Stimulated activated CD4-positive, alpha-beta T cell treated with anti-CD3 and anti-CD28 coated beads, Interleukin-15, amount 100 ng/mL, for 48 hours (primary cell): ENCODE measurements at regions not wholly inside any gene's neighbourhood (a gene's known extent, or its start where the extent isn't known, plus 50 kb on each side); places are given as distances from the start of the nearest gene placed in this dataset.
"Not testable (repeated sequence)": the region's sequence is repeated elsewhere in the genome, so short reads cannot be mapped to it uniquely, and the experiment has no call there.

Source experiments
- DNase-seq, 2 donors: peaks; one replicate each; pipeline ENCODE4 v3.0.0-alpha.2; 2020; ENCODE audit warnings: low read depth in 2 of 2

- no peak for DNase-seq
These were observed 194.5 kb upstream of the RGS6 start for GRCh38 chr14:71737760-71738159.

GRCh38 chr14:71739273-71739990 is 192.8 kb upstream of the RGS6 start:
- no peak for DNase-seq

GRCh38 chr14:71741241-71741640 is 191.0 kb upstream of the RGS6 start:
- DNase-seq = no peak

GRCh38 chr14:71742485-71742884 is 189.7 kb upstream of the RGS6 start:
- DNase-seq = no peak

GRCh38 chr14:71745072-71745471 is 187.2 kb upstream of the RGS6 start:
- no peak for DNase-seq

GRCh38 chr14:71748196-71748595 is 184.0 kb upstream of the RGS6 start:
- DNase-seq = no peak

GRCh38 chr14:71749613-71750238 is 182.5 kb upstream of the RGS6 start:
- DNase-seq = no peak

- DNase-seq = no peak
These were observed 181.0 kb upstream of the RGS6 start for GRCh38 chr14:71751264-71751663.

- DNase-seq = no peak
These were observed 180.0 kb upstream of the RGS6 start for GRCh38 chr14:71752111-71752738.

GRCh38 chr14:71753126-71753830 is 179.0 kb upstream of the RGS6 start:
- DNase-seq = peak; percentile 29 to 52

GRCh38 chr14:71753976-71754375 is 178.3 kb upstream of the RGS6 start:
- DNase-seq = no peak

GRCh38 chr14:71754422-71755095 is 177.7 kb upstream of the RGS6 start:
- DNase-seq = no peak

GRCh38 chr14:71758229-71758951 is 173.8 kb upstream of the RGS6 start:
- DNase-seq = no peak

- DNase-seq = no peak
These were observed 169.7 kb upstream of the RGS6 start for GRCh38 chr14:71762575-71762974.

GRCh38 chr14:71764701-71765382 is 167.4 kb upstream of the RGS6 start:
- DNase-seq = no peak

- DNase-seq = no peak
These were observed 166.7 kb upstream of the RGS6 start for GRCh38 chr14:71765505-71765904.

GRCh38 chr14:71770431-71770830 is 161.8 kb upstream of the RGS6 start:
- DNase-seq = no peak

- DNase-seq = not testable (repeated sequence)
These were observed 160.8 kb upstream of the RGS6 start for GRCh38 chr14:71771421-71771820.

GRCh38 chr14:71771996-71772395 is 160.2 kb upstream of the RGS6 start:
- not testable (repeated sequence) for DNase-seq

- no peak for DNase-seq
These were observed 158.2 kb upstream of the RGS6 start for GRCh38 chr14:71773898-71774481.
